Motor neuron (in vitro differentiated cells): ENCODE measurements at regions not wholly inside any gene's neighbourhood (a gene's known extent, or its start where the extent isn't known, plus 50 kb on each side); places are given as distances from the start of the nearest gene placed in this dataset.

ENCODE experiments used
- ATAC-seq, 8 experiments: fragments of 200-7000 bp; cut with Tn5 transposase; replicated peaks in 6 of 8; 2 replicates each; pipeline ENCODE4 v1.8.0; 2021; ENCODE audit warnings: mild to moderate bottlenecking in 8 of 8, moderate library complexity in 8 of 8
- H3K27ac ChIP-seq, 2 donors: fragments of 250-450 bp; sonication (Bioruptor Pico); 2 replicates each; pipeline ENCODE4 v1.9.0; 2021; ENCODE audit warnings: antibody characterized with exemption in 2 of 2, mild to moderate bottlenecking in 2 of 2, moderate library complexity in 1 of 2
- H3K4me1 ChIP-seq, 2 donors: fragments of 250-450 bp; sonication (Bioruptor Pico); replicated peaks in 1 of 2; 2 replicates each; pipeline ENCODE4 v1.6.1; 2021; ENCODE audit warnings: antibody characterized with exemption in 2 of 2, mild to moderate bottlenecking in 2 of 2, moderate library complexity in 1 of 2
- H3K4me3 ChIP-seq, 5 donors: fragments of 250-450 bp; sonication (Bioruptor Pico); 2 replicates each; pipeline ENCODE4 v1.9.0; 2021; ENCODE audit warnings: antibody characterized with exemption in 5 of 5, mild to moderate bottlenecking in 5 of 5, moderate library complexity in 4 of 5
- WGBS, 10 experiments: fragments of 450-650 bp; shearing (Covaris generic); methylation state at CpG; one replicate each; pipeline ENCODE4 v1.0.0; 2022; 5-methylcytosine and 5-hydroxymethylcytosine counted together
- in situ Hi-C, 9 experiments: fragments of 400-800 bp; cut with MboI; loops; one replicate each; pipeline ENCODE4 v1.15.0; 2021; ENCODE audit warnings: low sequenced_read_pairs in 9 of 9, low pct_unique_long_range_greater_than_20kb in 2 of 9; ENCODE audit not compliant: unreplicated experiment in 9 of 9

GRCh38 chr3:88209356-88209755, 59.6 kb downstream of the C3orf38 start:
- ATAC-seq = no peak
- no peak overlapping the region for H3K4me3 ChIP-seq
- no peaks in the 10 kb centered on the region for H3K4me1 ChIP-seq
- no peak overlapping the region for H3K27ac ChIP-seq
- in situ Hi-C loops = loop anchor here in 6 of 9 experiments (25.0 kb wide), 4 partner anchors 878 to 1978 kb away; partner anchors contain the start of gene EPHA3 (in 3 of the 6)

GRCh38 chr3:88211096-88211890, 61.5 kb downstream of the C3orf38 start:
- peak in 1 of 8 experiments; percentile 48 for ATAC-seq
- in situ Hi-C loops = loop anchor here in 6 of 9 experiments (25.0 kb wide), 4 partner anchors 876 to 1976 kb away; partner anchors contain the start of gene EPHA3 (in 3 of the 6)
- H3K27ac ChIP-seq = no peak overlapping the region
- H3K4me1 ChIP-seq = no peaks in the 10 kb centered on the region
- no peak overlapping the region for H3K4me3 ChIP-seq
- 0 to 100% (median 30%) methylated on average over 2 of the region's 2 CpGs; no CpG with 5 or more reads in 4 of the 10 experiments for WGBS, 10 experiments

GRCh38 chr3:88219138-88219792, 69.5 kb downstream of the C3orf38 start:
- H3K4me3 ChIP-seq = no peak overlapping the region
- no peak overlapping the region for H3K27ac ChIP-seq
- WGBS, 10 experiments = 0 to 40% (median 17%) methylated on average over 1 to 6 of the region's 7 CpGs; no CpG with 5 or more reads in 2 of the 10 experiments
- in situ Hi-C loops = loop anchor here in 6 of 9 experiments (25.0 kb wide), 4 partner anchors 868 to 1968 kb away; partner anchors contain the start of gene EPHA3 (in 3 of the 6)
- peak; percentile 84 to 98 (median 94) for ATAC-seq
- peaks cover 0 to 6% of the 10 kb centered on the region in 2 donors for H3K4me1 ChIP-seq

- no peak overlapping the region for H3K4me3 ChIP-seq
- in situ Hi-C loops = loop anchor here in 6 of 9 experiments (25.0 kb wide), 4 partner anchors 867 to 1967 kb away; partner anchors contain the start of gene EPHA3 (in 3 of the 6)
- peaks cover 2 to 10% of the 10 kb centered on the region in 2 donors for H3K4me1 ChIP-seq
- no peak for ATAC-seq
- no peak overlapping the region for H3K27ac ChIP-seq
- 52 to 100% (median 80%) methylated on average over 2 to 4 of the region's 4 CpGs; no CpG with 5 or more reads in 5 of the 10 experiments for WGBS, 10 experiments
Observed at GRCh38 chr3:88220126-88220525, 70.4 kb downstream of the C3orf38 start.

- in situ Hi-C loops = loop anchor here in 6 of 9 experiments (25.0 kb wide), 4 partner anchors 866 to 1966 kb away; partner anchors contain the start of gene EPHA3 (in 3 of the 6)
- peaks cover 8 to 11% of the 10 kb centered on the region in 2 donors for H3K4me1 ChIP-seq
- H3K4me3 ChIP-seq = no peak overlapping the region
- no peak for ATAC-seq
- H3K27ac ChIP-seq = no peak overlapping the region
- WGBS, 10 experiments = 43 to 100% (median 75%) methylated on average over 1 of the region's 1 CpG; no CpG with 5 or more reads in 6 of the 10 experiments
Observed at GRCh38 chr3:88221726-88222125, 72.0 kb downstream of the C3orf38 start.

- Histone ChIP-seq H3K4me1 (peaks cover 8 to 11% of the 10 kb centered on the region in 2 donors), H3K27ac (no peak overlapping the region), H3K4me3 (no peak overlapping the region)
- WGBS, 10 experiments = 13 to 92% (median 76%) methylated on average over 1 to 2 of the region's 2 CpGs; no CpG with 5 or more reads in 4 of the 10 experiments
- in situ Hi-C loops = loop anchor here in 6 of 9 experiments (25.0 kb wide), 4 partner anchors 865 to 1965 kb away; partner anchors contain the start of gene EPHA3 (in 3 of the 6)
- ATAC-seq = no peak
Observed at GRCh38 chr3:88222343-88222742, 72.6 kb downstream of the C3orf38 start.

- peaks cover 5 to 8% of the 10 kb centered on the region in 2 donors for H3K4me1 ChIP-seq
- H3K4me3 ChIP-seq = no peak overlapping the region
- WGBS, 10 experiments = 21 to 100% (median 60%) methylated on average over 1 to 8 of the region's 8 CpGs; no CpG with 5 or more reads in 1 of the 10 experiments
- in situ Hi-C loops = no loop called here
- ATAC-seq = peak in 5 of 8 experiments; percentile 69 to 85 (median 80)
- H3K27ac ChIP-seq = no peak overlapping the region
Observed at GRCh38 chr3:88225326-88226008, 75.7 kb downstream of the C3orf38 start.

GRCh38 chr3:88226910-88227309, 77.2 kb downstream of the C3orf38 start:
- in situ Hi-C loops = no loop called here
- H3K4me3 ChIP-seq = no peak overlapping the region
- no peak for ATAC-seq
- H3K27ac ChIP-seq = no peak overlapping the region
- peaks cover 5 to 8% of the 10 kb centered on the region in 2 donors for H3K4me1 ChIP-seq
- 7 to 100% (median 72%) methylated on average over 1 to 3 of the region's 3 CpGs for WGBS, 10 experiments

- WGBS, 10 experiments = 75 to 100% (median 92%) methylated on average over 1 to 7 of the region's 7 CpGs; no CpG with 5 or more reads in 2 of the 10 experiments
- in situ Hi-C loops = no loop called here
- ATAC-seq = no peak
- H3K4me3 ChIP-seq = no peak overlapping the region
- no peak overlapping the region for H3K27ac ChIP-seq
- peaks cover 0 to 1% of the 10 kb centered on the region in 2 donors for H3K4me1 ChIP-seq
Observed at GRCh38 chr3:88230638-88231037, 80.9 kb downstream of the C3orf38 start.

- Histone ChIP-seq H3K4me3 (no peak overlapping the region), H3K27ac (no peak overlapping the region), H3K4me1 (no peaks in the 10 kb centered on the region)
- no peak for ATAC-seq
- WGBS, 10 experiments = 11 to 83% (median 78%) methylated on average over 1 to 4 of the region's 4 CpGs; no CpG with 5 or more reads in 2 of the 10 experiments
- in situ Hi-C loops = no loop called here
Observed at GRCh38 chr3:88231207-88231606, 81.4 kb downstream of the C3orf38 start.

- H3K27ac ChIP-seq = no peak overlapping the region
- no peak for ATAC-seq
- in situ Hi-C loops = no loop called here
- 0 to 100% (median 71%) methylated on average over 1 of the region's 1 CpG; no CpG with 5 or more reads in 4 of the 10 experiments for WGBS, 10 experiments
- H3K4me1 ChIP-seq = no peaks in the 10 kb centered on the region
- H3K4me3 ChIP-seq = no peak overlapping the region
Observed at GRCh38 chr3:88231632-88232031, 81.9 kb downstream of the C3orf38 start.

GRCh38 chr3:88235102-88235501, 85.3 kb downstream of the C3orf38 start:
- WGBS, 10 experiments = 0 to 60% (median 11%) methylated on average over 1 of the region's 1 CpG; no CpG with 5 or more reads in 3 of the 10 experiments
- Histone ChIP-seq H3K4me1 (peaks cover 2 to 4% of the 10 kb centered on the region in 2 donors), H3K4me3 (no peak overlapping the region), H3K27ac (no peak overlapping the region)
- ATAC-seq = peak in 2 of 8 experiments; percentile 20 to 28
- in situ Hi-C loops = no loop called here
